Bone marrow (tissue), 2 donors: ENCODE measurements at regions not wholly inside any gene's neighbourhood (a gene's known extent, or its start where the extent isn't known, plus 50 kb on each side); places are given as distances from the start of the nearest gene placed in this dataset.
"Not testable (repeated sequence)": the region's sequence is repeated elsewhere in the genome, so short reads cannot be mapped to it uniquely, and the experiment has no call there.

Experiments used
- DNase-seq, 2 donors: peaks; one replicate each; lab custom pipeline; 2025; lab: John Stamatoyannopoulos, UW

- no peak for DNase-seq
These were observed 268.8 kb downstream of the MEX3B start for GRCh38 chr15:81776976-81777375.

GRCh38 chr15:81775779-81776178 lies 270.0 kb downstream of the MEX3B start:
- DNase-seq = not testable (repeated sequence)

- DNase-seq = no peak
These were observed 271.5 kb downstream of the MEX3B start for GRCh38 chr15:81774309-81774708.

- DNase-seq = no peak
These were observed 277.0 kb downstream of the MEX3B start for GRCh38 chr15:81768773-81769172.

GRCh38 chr15:81766829-81767475 lies 278.9 kb downstream of the MEX3B start:
- no peak for DNase-seq

- no peak for DNase-seq
These were observed 280.0 kb downstream of the MEX3B start for GRCh38 chr15:81765816-81766215.

GRCh38 chr15:81763304-81763703 lies 282.5 kb downstream of the MEX3B start:
- DNase-seq = no peak

GRCh38 chr15:81760686-81761085 lies 285.1 kb downstream of the MEX3B start:
- DNase-seq = no peak

GRCh38 chr15:81758818-81759284 lies 287.0 kb downstream of the MEX3B start:
- no peak for DNase-seq

- no peak for DNase-seq
These were observed 290.2 kb downstream of the MEX3B start for GRCh38 chr15:81755626-81756025.

- DNase-seq = no peak
These were observed 291.7 kb downstream of the MEX3B start for GRCh38 chr15:81754078-81754477.

GRCh38 chr15:81752974-81753373 lies 292.8 kb downstream of the MEX3B start:
- DNase-seq = no peak

- peak in 1 of 2 donors; percentile 63 for DNase-seq
These were observed 293.3 kb downstream of the MEX3B start for GRCh38 chr15:81752546-81752942.

- DNase-seq = no peak
These were observed 293.8 kb downstream of the MEX3B start for GRCh38 chr15:81751816-81752545.

- no peak for DNase-seq
These were observed 294.6 kb downstream of the MEX3B start for GRCh38 chr15:81751256-81751655.

GRCh38 chr15:81749716-81750375 lies 296.0 kb downstream of the MEX3B start:
- DNase-seq = no peak

GRCh38 chr15:81747482-81747881 lies 298.3 kb downstream of the MEX3B start:
- peak in 1 of 2 donors; percentile 71 for DNase-seq

GRCh38 chr15:81747026-81747425 lies 298.8 kb downstream of the MEX3B start:
- DNase-seq = no peak

- DNase-seq = no peak
These were observed 301.5 kb downstream of the MEX3B start for GRCh38 chr15:81744364-81744763.

GRCh38 chr15:81740416-81740815 lies 305.4 kb downstream of the MEX3B start:
- no peak for DNase-seq

- DNase-seq = no peak
These were observed 316.5 kb downstream of the MEX3B start for GRCh38 chr15:81729340-81729739.

- DNase-seq = no peak
These were observed 317.1 kb downstream of the MEX3B start for GRCh38 chr15:81728726-81729125.

- DNase-seq = no peak
These were observed 320.2 kb downstream of the MEX3B start for GRCh38 chr15:81725590-81725989.
